Tibial artery (tissue), 4 donors: ENCODE measurements at regions not wholly inside any gene's neighbourhood (a gene's known extent, or its start where the extent isn't known, plus 50 kb on each side); places are given as distances from the start of the nearest gene placed in this dataset.

Experiments used
- DNase-seq, 2 donors: peaks; one replicate each; pipeline ENCODE4 v3.0.0-alpha.2; 2019
- H3K27ac ChIP-seq, 2 donors: fragments of 200-600 bp; sonication (generic) in 1 of 2; 1 replicate in 1 of 2; 2 replicates in 1 of 2; pipeline ENCODE4 v1.5.1; 2018 to 2019; ENCODE audit warnings: mild to moderate bottlenecking in 1 of 2
- H3K27me3 ChIP-seq, 2 donors: fragments of 200-600 bp; sonication (generic) in 1 of 2; one replicate each; pipeline versions ENCODE4 v1.5.1 to v1.6.0; 2016 to 2019
- H3K36me3 ChIP-seq, 3 donors: fragments of 200-600 bp; sonication (generic) in 2 of 3; one replicate each; pipeline ENCODE4 v1.5.1; 2016 to 2019; ENCODE audit warnings: mild to moderate bottlenecking in 2 of 3
- H3K4me1 ChIP-seq, 4 donors: fragments of 200-600 bp; sonication (generic) in 2 of 4; 1 replicate in 3 of 4; 2 replicates in 1 of 4; pipeline ENCODE4 v1.5.1; 2016 to 2019
- H3K4me3 ChIP-seq, 2 donors: fragments of 200-600 bp; sonication (generic) in 1 of 2; 1 replicate in 1 of 2; 2 replicates in 1 of 2; pipeline ENCODE4 v1.5.1; 2018 to 2019; ENCODE audit warnings: mild to moderate bottlenecking in 2 of 2
- H3K9me3 ChIP-seq, 3 donors: fragments of 200-600 bp; sonication (generic) in 1 of 3; one replicate each; pipeline ENCODE4 v1.5.1; 2016 to 2019
- intact Hi-C: fragments of 100-400 bp; cut with DNase I; formaldehyde crosslinking; loops from one replicate; pipeline ENCODE4 v1.15.0; 2023; ENCODE audit warnings: low total_unique reads
- TF ChIP-seq, protein P1 (sequence below), 2 experiments: fragments of 200-600 bp in 1 of 2; fragments of 450-650 bp in 1 of 2; IDR thresholded peaks; one replicate each; pipeline ENCODE4 v1.5.1; 2017 to 2019; ENCODE audit warnings: antibody characterized with exemption in 2 of 2, mild to moderate bottlenecking in 1 of 2, moderate library complexity in 1 of 2

DNA sequence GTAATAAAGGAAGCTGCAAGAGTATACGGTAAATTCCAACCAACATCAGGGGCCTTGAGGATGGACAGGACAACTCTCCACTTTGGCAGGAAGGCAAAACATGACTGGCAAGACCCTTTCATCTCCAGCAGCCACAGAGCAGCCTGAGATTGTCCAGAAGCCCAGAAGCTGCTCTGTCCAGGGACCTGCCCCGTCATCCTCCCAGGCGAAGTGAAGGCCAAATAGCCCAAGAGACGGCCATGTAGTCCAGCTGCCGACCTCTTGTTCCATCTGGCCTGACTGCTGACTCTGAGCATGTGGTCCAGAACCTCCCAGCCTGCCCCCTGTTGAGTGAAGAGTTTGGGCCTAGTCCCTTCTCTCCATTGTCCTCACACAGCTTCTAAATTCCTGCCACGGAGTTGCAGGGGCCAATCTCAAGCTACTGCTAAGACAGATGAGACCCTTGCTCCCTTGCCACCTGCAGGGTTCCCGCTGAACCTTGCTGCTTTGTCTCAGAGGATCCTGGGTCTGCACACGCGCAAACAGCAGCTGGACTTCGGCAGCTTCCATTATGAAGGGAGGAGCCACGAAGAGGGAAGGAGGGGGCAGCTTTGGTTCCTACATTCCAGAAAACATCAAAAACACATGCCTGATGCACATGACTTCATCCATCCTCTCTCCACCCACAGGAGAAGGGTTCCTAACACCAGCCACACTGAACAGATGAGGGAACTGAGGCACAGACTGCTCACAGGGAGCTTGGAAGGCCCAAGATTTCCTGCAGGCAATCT lies 196.9 kb downstream of the KATNAL1 start:
- H3K27ac ChIP-seq: no peak overlapping the region
- TF ChIP-seq, protein P1, sequence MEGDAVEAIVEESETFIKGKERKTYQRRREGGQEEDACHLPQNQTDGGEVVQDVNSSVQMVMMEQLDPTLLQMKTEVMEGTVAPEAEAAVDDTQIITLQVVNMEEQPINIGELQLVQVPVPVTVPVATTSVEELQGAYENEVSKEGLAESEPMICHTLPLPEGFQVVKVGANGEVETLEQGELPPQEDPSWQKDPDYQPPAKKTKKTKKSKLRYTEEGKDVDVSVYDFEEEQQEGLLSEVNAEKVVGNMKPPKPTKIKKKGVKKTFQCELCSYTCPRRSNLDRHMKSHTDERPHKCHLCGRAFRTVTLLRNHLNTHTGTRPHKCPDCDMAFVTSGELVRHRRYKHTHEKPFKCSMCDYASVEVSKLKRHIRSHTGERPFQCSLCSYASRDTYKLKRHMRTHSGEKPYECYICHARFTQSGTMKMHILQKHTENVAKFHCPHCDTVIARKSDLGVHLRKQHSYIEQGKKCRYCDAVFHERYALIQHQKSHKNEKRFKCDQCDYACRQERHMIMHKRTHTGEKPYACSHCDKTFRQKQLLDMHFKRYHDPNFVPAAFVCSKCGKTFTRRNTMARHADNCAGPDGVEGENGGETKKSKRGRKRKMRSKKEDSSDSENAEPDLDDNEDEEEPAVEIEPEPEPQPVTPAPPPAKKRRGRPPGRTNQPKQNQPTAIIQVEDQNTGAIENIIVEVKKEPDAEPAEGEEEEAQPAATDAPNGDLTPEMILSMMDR (IDR thresholded peaks at IDR 0.05): no peak
- DNase-seq: no peak

GRCh38 chr13:30109471-30110135 lies 197.7 kb downstream of the KATNAL1 start:
- peaks cover 0 to 20% (median 14%) of the 10 kb centered on the region in 4 donors for H3K4me1 ChIP-seq
- no peak overlapping the region for H3K27ac ChIP-seq
- no peaks in the 10 kb centered on the region for H3K9me3 ChIP-seq
- DNase-seq: no peak
- H3K27me3 ChIP-seq: no peaks in the 10 kb centered on the region
- TF ChIP-seq, protein P1 (IDR thresholded peaks at IDR 0.05): no peak
- no peaks in the 10 kb centered on the region for H3K36me3 ChIP-seq
- H3K4me3 ChIP-seq: no peak overlapping the region
- intact Hi-C loops: loop anchor here (5.0 to 10.0 kb wide), 3 partner anchors 185 to 592 kb away; no protein-coding TSS in a partner anchor

More for the DNA sequence above, 196.9 kb downstream of the KATNAL1 start:
- intact Hi-C loops: loop anchor here (5.0 to 10.0 kb wide), 3 partner anchors 186 to 593 kb away; no protein-coding TSS in a partner anchor
- H3K36me3 ChIP-seq: no peaks in the 10 kb centered on the region
- H3K4me1 ChIP-seq: peaks cover 0 to 28% (median 19%) of the 10 kb centered on the region in 4 donors
- no peaks in the 10 kb centered on the region for H3K9me3 ChIP-seq
- H3K4me3 ChIP-seq: no peak overlapping the region
- no peaks in the 10 kb centered on the region for H3K27me3 ChIP-seq

GRCh38 chr13:30108913-30109237 lies 198.5 kb downstream of the KATNAL1 start:
- intact Hi-C loops: no loop called here

DNA sequence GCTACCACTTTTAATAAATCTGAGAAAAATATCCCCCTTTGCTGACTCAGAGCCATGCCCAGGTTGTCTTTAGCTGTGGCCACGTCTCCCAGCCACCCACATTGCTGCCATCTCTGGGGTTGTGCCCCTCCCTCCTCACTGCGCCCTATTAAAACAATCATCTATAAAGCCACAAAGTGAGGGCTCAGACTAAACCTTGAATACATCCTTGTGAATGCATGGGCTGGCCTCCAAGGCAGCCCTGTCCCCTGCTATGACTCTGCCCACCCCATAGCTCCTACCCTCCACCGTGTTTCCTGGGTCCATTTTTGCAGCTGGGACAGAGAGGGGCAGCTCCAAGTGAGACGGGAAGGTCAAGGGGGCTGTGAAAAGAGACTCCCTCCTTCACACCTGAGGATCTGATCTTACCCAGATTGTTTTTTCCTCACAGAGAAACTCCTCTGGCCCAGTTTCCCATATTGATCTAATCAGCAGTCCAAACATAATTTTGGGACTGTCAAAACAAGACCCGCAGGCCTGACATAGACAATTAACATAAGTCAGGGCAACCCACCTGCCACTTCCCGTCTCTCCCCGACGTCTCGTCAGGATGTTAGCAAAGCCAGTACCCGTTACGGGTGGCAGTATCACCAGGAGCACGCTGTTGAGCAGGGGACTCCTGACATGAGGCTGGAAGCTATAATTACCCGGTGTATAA lies 199.0 kb downstream of the KATNAL1 start:
- Histone ChIP-seq H3K9me3 (no peaks in the 10 kb centered on the region), H3K36me3 (no peaks in the 10 kb centered on the region), H3K27ac (no peak overlapping the region), H3K27me3 (no peaks in the 10 kb centered on the region), H3K4me3 (no peak overlapping the region), H3K4me1 (peaks cover 0 to 7% (median 3%) of the 10 kb centered on the region in 4 donors)
- no peak for DNase-seq
- intact Hi-C loops: no loop called here
- TF ChIP-seq, protein P1 (IDR thresholded peaks at IDR 0.05): no peak

More at GRCh38 chr13:30108913-30109237, 198.5 kb downstream of the KATNAL1 start:
- Histone ChIP-seq H3K4me1 (peaks cover 0 to 13% (median 7%) of the 10 kb centered on the region in 4 donors), H3K27me3 (no peaks in the 10 kb centered on the region), H3K9me3 (no peaks in the 10 kb centered on the region), H3K36me3 (no peaks in the 10 kb centered on the region), H3K4me3 (no peak overlapping the region), H3K27ac (no peak overlapping the region)
- TF ChIP-seq, protein P1 (IDR thresholded peaks at IDR 0.05): no peak
- no peak for DNase-seq

GRCh38 chr13:30107521-30108136 lies 199.7 kb downstream of the KATNAL1 start:
- intact Hi-C loops: no loop called here
- TF ChIP-seq, protein P1 (IDR thresholded peaks at IDR 0.05): no peak
- Histone ChIP-seq H3K27ac (no peak overlapping the region), H3K4me1 (peaks cover 0 to 4% (median 1%) of the 10 kb centered on the region in 4 donors), H3K36me3 (no peaks in the 10 kb centered on the region), H3K4me3 (no peak overlapping the region), H3K9me3 (no peaks in the 10 kb centered on the region), H3K27me3 (no peaks in the 10 kb centered on the region)
- DNase-seq: no peak
